H1 (cell line): ENCODE measurements at regions not wholly inside any gene's neighbourhood (a gene's known extent, or its start where the extent isn't known, plus 50 kb on each side); places are given as distances from the start of the nearest gene placed in this dataset.

Source experiments
- CTCF ChIA-PET: fragments of 300-600 bp; sonication (Branson Sonifier 250); formaldehyde crosslinking; loops from one replicate; lab custom pipeline; 2021; ENCODE audit not compliant: partially characterized antibody; lab: Charles Lee
- POLR2A ChIA-PET: fragments of 300-600 bp; sonication (Branson Sonifier 250); formaldehyde crosslinking; loops from one replicate; lab custom pipeline; 2021; ENCODE audit warnings: inconsistent platforms; ENCODE audit not compliant: partially characterized antibody; lab: Charles Lee
- DNase-seq, 2 experiments: peaks; one replicate each; pipeline versions ENCODE4 v3.0.0 to v3.0.0-alpha.2; 2010 to 2022; ENCODE audit warnings: low spot score in 2 of 2, low read depth in 1 of 2, mixed read lengths in 1 of 2
- FAIRE-seq: peaks from 2 replicates; lab custom pipeline; 2011; peaks lifted over from hg19 to GRCh38; lab: Jason Lieb, UNC
- H2AFZ ChIP-seq: 2 replicates; pipeline ENCODE4 v1.8.1; 2012; ENCODE audit warnings: low read length, inconsistent platforms
- H2AK5ac ChIP-seq: 2 replicates; pipeline ENCODE4 v1.6.1; 2013; ENCODE audit warnings: low read depth, low read length
- H2BK120ac ChIP-seq: replicated peaks from 2 replicates; pipeline ENCODE3; 2013; ENCODE audit warnings: low read depth, low read length, inconsistent platforms
- H2BK12ac ChIP-seq: 2 replicates; pipeline ENCODE4 v1.6.1; 2013; ENCODE audit warnings: low read depth, low read length
- H2BK15ac ChIP-seq: 2 replicates; pipeline ENCODE4 v1.6.1; 2013; ENCODE audit warnings: low read length
- H2BK20ac ChIP-seq: 2 replicates; pipeline ENCODE4 v1.6.1; 2013; ENCODE audit warnings: low read length
- H2BK5ac ChIP-seq: 2 replicates; pipeline ENCODE4 v1.6.1; 2013; ENCODE audit warnings: low read depth, low read length
- H3K14ac ChIP-seq: 2 replicates; pipeline ENCODE4 v1.6.1; 2013; ENCODE audit warnings: inconsistent platforms; ENCODE audit not compliant: insufficient read length
- H3K18ac ChIP-seq: 2 replicates; pipeline ENCODE4 v1.6.1; 2013; ENCODE audit warnings: low read length; ENCODE audit errors: extremely low read depth
- H3K23ac ChIP-seq: 2 replicates; pipeline ENCODE4 v1.6.1; 2013; ENCODE audit warnings: inconsistent platforms; ENCODE audit not compliant: insufficient read length
- H3K23me2 ChIP-seq: 2 replicates; pipeline ENCODE4 v1.6.1; 2013; ENCODE audit warnings: low read depth, low read length
- H3K27ac ChIP-seq: 2 replicates; pipeline ENCODE4 v1.6.1; 2011; ENCODE audit warnings: low read depth, low read length, inconsistent platforms
- H3K27me3 ChIP-seq, 4 experiments: replicated peaks in 1 of 4; 1 replicate in 1 of 4; 2 replicates in 3 of 4; pipeline versions ENCODE4 v1.6.1 to v1.8.1; 2011 to 2013; ENCODE audit warnings: low read length in 3 of 4, mild to moderate bottlenecking in 3 of 4, inconsistent platforms in 2 of 4, mixed read lengths in 2 of 4, moderate library complexity in 1 of 4; ENCODE audit not compliant: control insufficient read depth in 3 of 4, insufficient read depth in 3 of 4; ENCODE audit errors: extremely low read depth in 1 of 4
- H3K36me3 ChIP-seq, 4 experiments: 2 replicates each; pipeline versions ENCODE4 v1.6.1 to v1.8.1; 2011 to 2013; ENCODE audit warnings: mild to moderate bottlenecking in 4 of 4, low read length in 3 of 4, moderate library complexity in 2 of 4, control low read depth in 1 of 4, inconsistent platforms in 1 of 4; ENCODE audit not compliant: insufficient read depth in 4 of 4, control insufficient read depth in 2 of 4
- H3K4ac ChIP-seq: replicated peaks from 2 replicates; pipeline ENCODE3; 2013; ENCODE audit warnings: low read length, low read depth, mixed read lengths, inconsistent platforms; ENCODE audit not compliant: insufficient read length
- H3K4me1 ChIP-seq, 4 experiments: replicated peaks in 1 of 4; 1 replicate in 1 of 4; 2 replicates in 3 of 4; pipeline versions ENCODE4 v1.6.1 to v1.8.1; 2011 to 2013; ENCODE audit warnings: low read length in 3 of 4, inconsistent platforms in 2 of 4, mixed read lengths in 1 of 4; ENCODE audit not compliant: insufficient read depth in 4 of 4, control insufficient read depth in 3 of 4
- H3K4me2 ChIP-seq, 2 experiments: 2 replicates each; pipeline versions ENCODE4 v1.6.1 to v1.8.1; 2011 to 2013; ENCODE audit warnings: low read depth in 2 of 2, low read length in 2 of 2, control low read depth in 1 of 2, inconsistent platforms in 1 of 2, mild to moderate bottlenecking in 1 of 2; ENCODE audit not compliant: insufficient read depth in 1 of 2
- H3K4me3 ChIP-seq, 4 experiments: fragments of 200-600, 300-600 bp in 1 of 4; sonication (generic), shearing (Covaris generic), sonication (Bioruptor Twin) in 1 of 4; 2 replicates each; pipeline versions ENCODE4 v1.5.1 to v1.8.1; 2011 to 2016; ENCODE audit warnings: low read length in 4 of 4, low read depth in 3 of 4, control low read depth in 2 of 4, inconsistent platforms in 2 of 4, mild to moderate bottlenecking in 2 of 4, mixed read lengths in 1 of 4, moderate library complexity in 1 of 4; ENCODE audit not compliant: insufficient read depth in 2 of 4; ENCODE audit errors: extremely low read depth in 1 of 4
- H3K56ac ChIP-seq: replicated peaks from 2 replicates; pipeline ENCODE3; 2013; ENCODE audit warnings: low read depth, mild to moderate bottlenecking, mixed read lengths, low read length, inconsistent platforms; ENCODE audit not compliant: insufficient read length
- H3K79me1 ChIP-seq: 2 replicates; pipeline ENCODE4 v1.6.1; 2013; ENCODE audit warnings: low read depth, low read length, control low read depth
- H3K79me2 ChIP-seq, 2 experiments: 2 replicates each; pipeline versions ENCODE4 v1.6.1 to v1.8.1; 2012 to 2013; ENCODE audit warnings: low read length in 2 of 2, mild to moderate bottlenecking in 2 of 2, inconsistent platforms in 1 of 2; ENCODE audit not compliant: insufficient read depth in 2 of 2, control insufficient read depth in 1 of 2
- H3K9ac ChIP-seq, 4 experiments: replicated peaks in 1 of 4; 1 replicate in 1 of 4; 2 replicates in 3 of 4; pipeline versions ENCODE4 v1.6.1 to v1.8.1; 2011 to 2013; ENCODE audit warnings: low read depth in 3 of 4, low read length in 3 of 4, control low read depth in 2 of 4, mild to moderate bottlenecking in 2 of 4, moderate library complexity in 2 of 4, inconsistent platforms in 1 of 4; ENCODE audit errors: extremely low read depth in 1 of 4
- H3K9me3 ChIP-seq, 2 experiments: 2 replicates each; pipeline versions ENCODE4 v1.6.1 to v1.8.1; 2012 to 2013; ENCODE audit warnings: mild to moderate bottlenecking in 2 of 2, moderate library complexity in 2 of 2, control low read depth in 1 of 2, inconsistent platforms in 1 of 2, low read depth in 1 of 2, low read length in 1 of 2, mixed read lengths in 1 of 2; ENCODE audit not compliant: insufficient read depth in 2 of 2
- H4K20me1 ChIP-seq, 2 experiments: replicated peaks in 1 of 2; 2 replicates each; pipeline versions ENCODE3 to v1.8.1; 2011 to 2013; ENCODE audit warnings: inconsistent platforms in 2 of 2, low read length in 2 of 2, mild to moderate bottlenecking in 1 of 2; ENCODE audit not compliant: insufficient read depth in 2 of 2, control insufficient read depth in 1 of 2
- H4K5ac ChIP-seq: 2 replicates; pipeline ENCODE4 v1.6.1; 2013; ENCODE audit warnings: low read length, low read depth, mixed read lengths, inconsistent platforms; ENCODE audit not compliant: insufficient read length
- H4K8ac ChIP-seq: 2 replicates; pipeline ENCODE4 v1.8.0; 2013; ENCODE audit warnings: mild to moderate bottlenecking, moderate library complexity, low read length, inconsistent platforms; ENCODE audit not compliant: insufficient read depth; ENCODE audit errors: extremely low read depth
- H4K91ac ChIP-seq: replicated peaks from 2 replicates; pipeline ENCODE3; 2013; ENCODE audit warnings: low read length, mixed read lengths, inconsistent platforms; ENCODE audit not compliant: insufficient read length
- BACH1 ChIP-seq: IDR thresholded peaks from 2 replicates; pipeline ENCODE4 v1.6.1; 2012; ENCODE audit warnings: low read length, improper control_type of control experiment
- BRCA1 ChIP-seq: IDR thresholded peaks from 2 replicates; pipeline ENCODE4 v1.6.1; 2012; ENCODE audit warnings: low read depth, low read length, improper control_type of control experiment
- JUND ChIP-seq: IDR thresholded peaks from 2 replicates; pipeline ENCODE4 v1.6.1; 2011; ENCODE audit warnings: mild to moderate bottlenecking, improper control_type of control experiment, low read length
- SIN3A ChIP-seq, 2 experiments: IDR thresholded peaks in 1 of 2; conservative IDR thresholded peaks in 1 of 2; 2 replicates each; pipeline ENCODE4 v1.6.1; 2011 to 2012; ENCODE audit warnings: low read length in 2 of 2, improper control_type of control experiment in 1 of 2, low read depth in 1 of 2, mild to moderate bottlenecking in 1 of 2
- SP2 ChIP-seq: IDR thresholded peaks from 2 replicates; pipeline ENCODE4 v1.6.1; 2012; ENCODE audit warnings: mild to moderate bottlenecking, low read length, inconsistent platforms

- Histone ChIP-seq H2BK12ac (no peak overlapping the region), H2BK20ac (no peak overlapping the region), H4K20me1 (no peaks in the 10 kb centered on the region), H2AFZ (no peak overlapping the region), H3K4me2 (no peak overlapping the region), H3K14ac (no peak overlapping the region), H3K4me3 (no peak overlapping the region; a peak in 1 of 8 replicates), H3K23ac (no peak overlapping the region), H4K91ac (no peak overlapping the region), H3K79me1 (no peaks in the 10 kb centered on the region; the same call in 1 of the 2 replicates), H3K36me3 (no peaks in the 10 kb centered on the region), H3K56ac (no peak overlapping the region), H3K27me3 (no peaks in the 10 kb centered on the region), H2AK5ac (no peak overlapping the region), H2BK5ac (no peak overlapping the region), H3K4ac (no peak overlapping the region), H3K4me1 (peaks cover 2 to 5% (median 3%) of the 10 kb centered on the region in 4 experiments; a peak in 3 of 7 replicates), H4K8ac (no peak overlapping the region), H2BK120ac (no peak overlapping the region), H3K9me3 (peaks cover 0 to 6% of the 10 kb centered on the region in 2 experiments; a peak in 1 of 4 replicates), H3K9ac (no peak overlapping the region), H3K27ac (no peak overlapping the region), H3K18ac (no peak overlapping the region), H4K5ac (no peak overlapping the region), H2BK15ac (no peak overlapping the region), H3K79me2 (no peaks in the 10 kb centered on the region), H3K23me2 (no peaks in the 10 kb centered on the region)
- DNase-seq: no peak
- no peak for FAIRE-seq
- ChIA-PET POLR2A (no interaction called here), CTCF (interaction anchor here (0.7 kb wide), 1 partner anchor 37 kb away, joined by 3 read pairs; no protein-coding TSS in a partner anchor)
- TF ChIP-seq SP2 (no peak), SIN3A (conservative IDR thresholded peaks at IDR 0.05 in 1 of 2, IDR thresholded peaks at IDR 0.05 in 1 of 2; ENCODE audit: low read depth in 1 of 2, low read length in 2 of 2) (no peak), BACH1 (no peak), JUND (no peak), BRCA1 (no peak)
Observed at GRCh38 chr2:186306754-186307153, 179.3 kb upstream of the ZC3H15 start.
